PC-9 (cell line): ENCODE measurements at regions not wholly inside any gene's neighbourhood (a gene's known extent, or its start where the extent isn't known, plus 50 kb on each side); places are given as distances from the start of the nearest gene placed in this dataset.

Experiments
- BruUV-seq: library from RNA; stranded (reverse); fragments of 400-500 nt; replicated peaks from 2 replicates; lab custom pipeline; 2021; lab: Mats Ljungman, UMichigan
- CTCF ChIA-PET: fragments of 300-600 bp; sonication (Branson Sonifier 250); formaldehyde crosslinking; loops from one replicate; lab custom pipeline; 2022; ENCODE audit warnings: antibody characterized with exemption; lab: Charles Lee
- POLR2A ChIA-PET: fragments of 300-600 bp; sonication (Branson Sonifier 250); formaldehyde crosslinking; loops from one replicate; lab custom pipeline; 2022; ENCODE audit warnings: antibody characterized with exemption; ENCODE audit not compliant: unreplicated experiment; lab: Charles Lee
- DNase-seq, 2 experiments: peaks; one replicate each; pipeline versions ENCODE4 v3.0.0 to v3.0.0-alpha.2; 2015 to 2022; ENCODE audit warnings: mixed read lengths in 1 of 2
- H2AFZ ChIP-seq: fragments of 200-600 bp; sonication (generic); 2 replicates; pipeline ENCODE4 v1.8.1; 2017; ENCODE audit warnings: antibody characterized with exemption
- H3F3A ChIP-seq: fragments of 200-600 bp; sonication (generic); 2 replicates; pipeline ENCODE4 v1.8.1; 2017; ENCODE audit warnings: antibody characterized with exemption, mild to moderate bottlenecking, low read depth; ENCODE audit not compliant: insufficient read depth
- H3K27ac ChIP-seq: fragments of 200-600 bp; sonication (generic); 2 replicates; pipeline ENCODE4 v1.6.1; 2016; ENCODE audit warnings: mixed run types
- H3K27me3 ChIP-seq: fragments of 200-600 bp; sonication (generic); 2 replicates; pipeline ENCODE4 v1.6.1; 2016; ENCODE audit warnings: low read depth, mixed run types; ENCODE audit not compliant: insufficient read depth
- H3K36me3 ChIP-seq: fragments of 200-600 bp; sonication (generic); 2 replicates; pipeline ENCODE4 v1.6.1; 2016; ENCODE audit warnings: low read depth, mixed run types
- H3K4me1 ChIP-seq: fragments of 200-600 bp; sonication (generic); replicated peaks from 2 replicates; pipeline ENCODE4 v1.6.1; 2016; ENCODE audit warnings: mixed run types; ENCODE audit not compliant: insufficient read depth
- H3K4me2 ChIP-seq: fragments of 200-600 bp; sonication (generic); 2 replicates; pipeline ENCODE4 v1.6.1; 2017; ENCODE audit warnings: mixed run types
- H3K4me3 ChIP-seq: fragments of 200-600 bp; sonication (generic); 2 replicates; pipeline ENCODE4 v1.6.1; 2016; ENCODE audit warnings: mixed run types
- H3K79me2 ChIP-seq: fragments of 200-600 bp; sonication (generic); 2 replicates; pipeline ENCODE4 v1.6.1; 2017; ENCODE audit warnings: low read depth, mixed run types
- H3K9me2 ChIP-seq: fragments of 200-600 bp; sonication (generic); 2 replicates; pipeline ENCODE4 v1.8.1; 2017; ENCODE audit warnings: mild to moderate bottlenecking; ENCODE audit not compliant: insufficient read depth
- H3K9me3 ChIP-seq: fragments of 200-600 bp; sonication (generic); 2 replicates; pipeline ENCODE4 v1.8.1; 2016; ENCODE audit warnings: low read depth; ENCODE audit not compliant: insufficient read depth
- H4K20me1 ChIP-seq: fragments of 200-600 bp; sonication (generic); 2 replicates; pipeline ENCODE4 v1.8.1; 2017; ENCODE audit not compliant: insufficient read depth
- CTCF ChIP-seq: fragments of 200-600 bp; sonication (generic); conservative IDR thresholded peaks from 2 replicates; pipeline ENCODE4 v1.6.1; 2017; ENCODE audit warnings: mixed run types, antibody characterized with exemption, mild to moderate bottlenecking, moderate library complexity
- EZH2 ChIP-seq: fragments of 200-600 bp; sonication (generic); IDR thresholded peaks from 2 replicates; pipeline ENCODE4 v1.8.0; 2017; ENCODE audit warnings: antibody characterized with exemption, low read depth
- intact Hi-C: fragments of 100-400 bp; cut with micrococcal nuclease; formaldehyde crosslinking; loops from one replicate; pipeline ENCODE4 v1.10.0; 2022; ENCODE audit not compliant: unreplicated experiment

GRCh38 chr3:70871909-70872656 is 559.6 kb upstream of the MDFIC2 start:
- no peak for DNase-seq
- H4K20me1 ChIP-seq = no peaks in the 10 kb centered on the region
- ChIA-PET POLR2A (no interaction called here), CTCF (no interaction called here)
- no peaks in the 10 kb centered on the region for H3K9me2 ChIP-seq
- no peaks in the 10 kb centered on the region for H3F3A ChIP-seq
- no TSS peak for BruUV-seq
- H3K9me3 ChIP-seq = no peaks in the 10 kb centered on the region
- H3K27me3 ChIP-seq = no peaks in the 10 kb centered on the region
- intact Hi-C loops = no loop called here
- H3K4me3 ChIP-seq = no peak overlapping the region
- no peak overlapping the region for H2AFZ ChIP-seq
- no peaks in the 10 kb centered on the region for H3K79me2 ChIP-seq
- H3K4me2 ChIP-seq = no peak overlapping the region
- no peaks in the 10 kb centered on the region for H3K36me3 ChIP-seq
- no peak overlapping the region for H3K27ac ChIP-seq
- H3K4me1 ChIP-seq = no peaks in the 10 kb centered on the region
- TF ChIP-seq EZH2 = no peak
- TF ChIP-seq CTCF = no peak

- Histone ChIP-seq H3K9me3 (no peaks in the 10 kb centered on the region), H3K27ac (no peak overlapping the region), H3K4me2 (no peak overlapping the region), H3K4me1 (no peaks in the 10 kb centered on the region), H3K36me3 (no peaks in the 10 kb centered on the region), H3K79me2 (no peaks in the 10 kb centered on the region), H3K27me3 (no peaks in the 10 kb centered on the region), H3K4me3 (no peak overlapping the region), H2AFZ (no peak overlapping the region), H3F3A (no peaks in the 10 kb centered on the region), H4K20me1 (no peaks in the 10 kb centered on the region), H3K9me2 (no peaks in the 10 kb centered on the region)
- ChIA-PET CTCF (no interaction called here), POLR2A (no interaction called here)
- no TSS peak for BruUV-seq
- DNase-seq = no peak
- TF ChIP-seq CTCF = no peak
- TF ChIP-seq EZH2 = no peak
- intact Hi-C loops = no loop called here
Measured at GRCh38 chr3:70870576-70870975, 558.1 kb upstream of the MDFIC2 start.

DNA sequence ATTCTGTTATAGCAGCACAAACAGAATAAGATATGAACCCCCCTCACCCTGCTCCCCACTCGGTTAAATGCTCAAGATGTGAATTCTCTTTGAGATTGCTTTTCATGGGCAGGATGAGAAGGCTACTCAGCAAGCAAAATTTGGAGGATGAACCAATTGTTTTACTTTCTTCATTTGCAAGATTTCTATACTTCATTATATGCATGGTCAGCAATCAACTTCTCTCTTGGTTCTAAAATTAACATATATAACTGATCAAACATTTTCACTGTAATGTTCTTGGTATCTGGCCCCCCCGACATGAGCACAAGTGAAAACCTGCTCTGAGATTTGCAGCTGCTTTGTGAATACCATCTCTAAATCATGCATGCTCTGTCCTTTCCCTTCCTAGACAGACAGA is 556.1 kb upstream of the MDFIC2 start:
- no peaks in the 10 kb centered on the region for H3K4me1 ChIP-seq
- H2AFZ ChIP-seq = no peak overlapping the region
- CTCF ChIA-PET = no interaction called here
- intact Hi-C loops = no loop called here
- no peak overlapping the region for H3K4me2 ChIP-seq
- H3K9me2 ChIP-seq = no peaks in the 10 kb centered on the region
- BruUV-seq = no TSS peak
- no peaks in the 10 kb centered on the region for H3K9me3 ChIP-seq
- no peaks in the 10 kb centered on the region for H3F3A ChIP-seq
- H4K20me1 ChIP-seq = no peaks in the 10 kb centered on the region
- DNase-seq = no peak
- no peak overlapping the region for H3K4me3 ChIP-seq
- no peaks in the 10 kb centered on the region for H3K27me3 ChIP-seq
- H3K36me3 ChIP-seq = no peaks in the 10 kb centered on the region
- H3K79me2 ChIP-seq = no peaks in the 10 kb centered on the region
- POLR2A ChIA-PET = no interaction called here
- H3K27ac ChIP-seq = no peak overlapping the region
- TF ChIP-seq EZH2 (no peak), CTCF (no peak)
